ENCODE measurements at regions not wholly inside any gene's neighbourhood (a gene's known extent, or its start where the extent isn't known, plus 50 kb on each side); places are given as distances from the start of the nearest gene placed in this dataset.
"Not testable (repeated sequence)": the region's sequence is repeated elsewhere in the genome, so short reads cannot be mapped to it uniquely, and the experiment has no call there.

DNA sequence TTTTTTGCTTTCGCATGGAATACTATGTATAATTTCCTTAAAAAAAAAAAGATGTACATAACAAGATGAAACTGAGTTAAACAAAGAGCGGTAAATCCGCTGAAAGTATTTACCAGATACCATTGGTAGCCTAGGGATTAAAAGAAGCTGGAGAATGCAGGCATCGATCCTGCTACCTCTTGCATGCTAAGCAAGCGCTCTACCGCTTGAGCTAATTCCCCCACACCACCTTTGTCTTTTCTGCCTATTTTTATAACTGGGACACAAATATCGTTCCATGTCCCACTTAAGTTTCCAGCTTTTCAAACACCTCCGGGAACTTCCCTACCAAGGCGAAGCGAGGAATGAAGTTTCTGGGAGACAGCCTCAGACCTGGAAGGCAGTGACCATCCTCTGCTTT is 498.4 kb downstream of the PRIM2 start:
- DNase-seq; H3K4me1 Mint-ChIP-seq; H3K4me3 Mint-ChIP-seq; H3K36me3 Mint-ChIP-seq (ENCODE audit: low read depth); CTCF ChIA-PET; H3K27ac Mint-ChIP-seq; POLR2A ChIA-PET; H3K9me3 Mint-ChIP-seq: not testable (repeated sequence)
- H3K27me3 Mint-ChIP-seq = peaks cover 25% of the 10 kb centered on the region

DNA sequence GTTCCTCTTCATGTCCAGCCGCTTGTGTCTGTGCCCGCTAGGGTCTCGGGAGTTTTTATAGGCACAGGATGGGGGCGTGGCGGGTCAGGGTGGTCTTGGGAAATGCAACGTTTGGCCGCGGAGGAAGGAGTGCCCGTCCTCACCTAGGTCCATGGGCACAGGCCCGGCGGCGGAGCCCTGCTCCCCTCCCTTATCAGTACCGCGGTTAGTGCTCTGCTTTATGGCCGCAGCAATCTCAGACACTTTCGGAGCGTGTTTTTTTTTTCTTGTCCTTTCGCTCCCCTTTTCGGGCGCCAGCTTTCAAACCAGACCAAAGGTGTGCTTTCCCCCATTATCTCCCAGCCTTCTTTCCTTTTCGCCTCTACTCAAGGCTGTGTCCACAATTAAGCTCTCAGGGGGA is 503.9 kb downstream of the PRIM2 start:
- CTCF ChIA-PET; DNase-seq; H3K27ac Mint-ChIP-seq; H3K4me3 Mint-ChIP-seq; POLR2A ChIA-PET; H3K9me3 Mint-ChIP-seq; H3K36me3 Mint-ChIP-seq (ENCODE audit: low read depth); H3K4me1 Mint-ChIP-seq: not testable (repeated sequence)
- peaks cover 29% of the 10 kb centered on the region for H3K27me3 Mint-ChIP-seq

DNA sequence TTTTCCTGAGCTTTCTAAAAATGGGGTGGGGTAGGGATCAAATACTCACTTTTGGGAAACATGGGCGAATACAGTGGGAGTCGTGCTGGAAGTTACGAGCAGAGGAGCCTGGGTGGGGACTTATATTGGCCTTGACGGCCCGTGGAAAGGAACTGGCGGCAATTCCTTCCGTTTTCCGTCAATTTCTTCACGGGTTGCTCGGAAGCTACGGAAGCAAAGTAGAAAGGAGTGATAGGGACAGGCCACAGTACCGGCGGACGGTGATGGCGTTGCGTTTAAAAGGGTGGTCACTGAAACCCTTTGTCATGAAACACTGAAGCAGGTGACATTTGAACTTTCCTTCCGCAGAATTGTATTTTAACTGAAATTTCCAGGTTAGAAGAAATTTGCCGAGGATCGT is 505.0 kb downstream of the PRIM2 start:
- H3K27me3 Mint-ChIP-seq = peaks cover 22% of the 10 kb centered on the region
- POLR2A ChIA-PET; H3K36me3 Mint-ChIP-seq (ENCODE audit: low read depth); H3K4me3 Mint-ChIP-seq; CTCF ChIA-PET; H3K9me3 Mint-ChIP-seq; H3K4me1 Mint-ChIP-seq; DNase-seq: not testable (repeated sequence)
- peak overlapping the region; percentile 23 for H3K27ac Mint-ChIP-seq

DNA sequence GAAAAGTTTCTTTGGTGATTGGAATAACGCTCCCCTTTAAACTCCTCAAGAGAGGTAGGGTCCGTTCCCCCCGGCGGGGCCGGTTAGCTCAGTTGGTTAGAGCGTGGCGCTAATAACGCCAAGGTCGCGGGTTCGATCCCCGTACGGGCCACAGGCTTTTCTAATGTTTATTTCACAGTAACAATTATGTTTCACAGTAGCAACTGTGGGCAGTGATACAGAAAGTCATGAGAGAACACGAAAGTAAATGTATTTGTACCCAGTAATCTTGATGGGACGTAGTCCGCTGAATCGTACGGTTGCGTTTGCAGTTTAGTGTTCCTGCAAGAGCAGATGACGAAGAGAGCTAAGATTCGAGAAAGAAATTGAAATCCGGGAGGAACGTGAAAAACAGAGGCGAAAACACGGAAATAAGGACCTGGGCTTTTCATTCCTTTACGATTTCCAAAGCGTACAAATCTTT is 505.5 kb downstream of the PRIM2 start:
- no peak overlapping the region for H3K27ac Mint-ChIP-seq

DNA sequence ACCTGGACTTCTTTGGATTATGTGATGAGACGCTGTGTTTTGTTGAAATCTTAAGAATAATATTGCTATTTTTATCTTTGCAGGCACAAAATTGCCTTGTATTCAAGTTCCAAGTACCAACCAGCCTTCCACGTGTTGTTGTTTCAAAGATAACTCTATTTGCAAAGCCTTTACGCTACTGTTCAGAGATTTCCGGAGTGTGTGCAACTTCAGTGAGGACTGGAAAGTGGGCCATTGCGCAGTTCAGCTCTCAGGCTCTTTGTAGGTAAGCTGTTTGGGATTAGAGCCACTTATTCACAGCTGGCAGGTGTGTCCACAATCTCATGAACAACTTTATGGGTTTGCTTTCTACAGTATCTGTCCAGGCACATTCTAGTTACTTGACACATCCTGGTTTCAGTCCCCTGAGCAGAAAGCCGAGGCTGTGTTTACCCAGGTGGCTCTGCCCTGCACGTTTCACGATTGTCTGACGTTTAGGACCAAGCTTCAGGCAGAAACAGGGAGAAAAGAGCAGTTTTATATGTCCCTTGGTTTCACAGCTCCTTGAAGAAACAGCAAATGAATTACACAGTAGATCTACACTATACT is 520.3 kb downstream of the PRIM2 start:
- H3K4me3 Mint-ChIP-seq; H3K36me3 Mint-ChIP-seq (ENCODE audit: low read depth); CTCF ChIA-PET; POLR2A ChIA-PET; H3K4me1 Mint-ChIP-seq; H3K27ac Mint-ChIP-seq; DNase-seq; H3K9me3 Mint-ChIP-seq; H3K27me3 Mint-ChIP-seq: not testable (repeated sequence)

More for the DNA sequence above, 505.5 kb downstream of the PRIM2 start:
- H3K36me3 Mint-ChIP-seq (ENCODE audit: low read depth) = peaks cover 3% of the 10 kb centered on the region
- POLR2A ChIA-PET = no interaction called here
- H3K4me3 Mint-ChIP-seq = no peak overlapping the region
- CTCF ChIA-PET = no interaction called here
- DNase-seq = no peak
- H3K9me3 Mint-ChIP-seq = no peaks in the 10 kb centered on the region
- peaks cover 18% of the 10 kb centered on the region for H3K27me3 Mint-ChIP-seq
- no peaks in the 10 kb centered on the region for H3K4me1 Mint-ChIP-seq

DNA sequence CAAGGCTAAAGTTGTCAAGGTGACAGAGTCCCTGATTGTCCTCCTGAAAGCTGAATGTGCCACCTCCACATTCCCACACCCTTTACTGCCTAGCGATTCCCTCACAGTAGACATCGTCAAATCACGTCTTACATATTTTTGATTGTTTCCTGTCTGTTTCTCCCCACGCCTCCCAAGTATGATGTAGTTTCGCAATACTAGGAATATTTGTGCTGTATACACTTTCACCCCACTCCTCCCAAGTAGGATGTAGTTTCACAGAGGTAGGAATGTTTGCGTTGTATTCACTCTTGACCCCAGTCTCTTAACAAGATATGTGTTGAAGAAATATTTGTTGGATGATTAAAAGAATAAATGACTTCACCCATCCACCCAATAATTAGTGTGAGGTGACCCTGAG is 524.1 kb downstream of the PRIM2 start:
- DNase-seq; H3K9me3 Mint-ChIP-seq; H3K27ac Mint-ChIP-seq; POLR2A ChIA-PET; H3K36me3 Mint-ChIP-seq (ENCODE audit: low read depth); H3K4me3 Mint-ChIP-seq; H3K4me1 Mint-ChIP-seq; CTCF ChIA-PET; H3K27me3 Mint-ChIP-seq: not testable (repeated sequence)

DNA sequence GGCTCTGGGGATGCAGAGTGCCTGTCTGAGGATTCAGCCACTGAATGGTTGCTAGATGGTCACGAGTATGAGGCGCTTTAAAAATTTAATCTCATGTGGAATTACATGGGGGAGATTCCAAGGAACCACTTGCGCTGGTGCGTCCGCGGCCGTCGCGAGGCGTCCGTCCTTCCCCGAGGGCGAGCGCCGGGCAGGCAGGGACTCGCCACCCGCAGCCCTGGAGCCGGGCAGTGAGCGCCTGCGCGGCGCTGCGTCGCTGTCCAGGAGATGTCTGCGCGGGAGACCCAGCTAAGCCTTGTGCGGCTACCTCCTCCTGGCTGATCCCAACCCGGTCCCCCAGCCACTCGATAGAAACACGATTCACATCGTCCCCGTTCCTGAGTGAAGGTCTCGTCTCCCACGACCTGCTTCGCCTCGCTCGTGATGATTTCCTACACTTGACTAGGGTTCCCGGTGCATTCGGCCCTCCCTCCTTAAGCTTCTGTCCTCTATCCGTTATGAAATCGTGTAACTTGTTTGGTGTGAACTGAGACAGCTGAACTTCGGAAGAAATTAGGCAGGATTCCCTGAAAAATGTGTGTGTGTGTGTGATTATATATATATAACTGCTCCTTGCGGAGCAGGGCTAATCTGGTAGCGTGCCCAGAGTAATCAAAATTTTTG is 536.4 kb downstream of the PRIM2 start:
- H3K4me3 Mint-ChIP-seq; DNase-seq; CTCF ChIA-PET; H3K4me1 Mint-ChIP-seq; H3K27ac Mint-ChIP-seq; H3K9me3 Mint-ChIP-seq; H3K36me3 Mint-ChIP-seq (ENCODE audit: low read depth); POLR2A ChIA-PET: not testable (repeated sequence)
- H3K27me3 Mint-ChIP-seq = peaks cover 12% of the 10 kb centered on the region

DNA sequence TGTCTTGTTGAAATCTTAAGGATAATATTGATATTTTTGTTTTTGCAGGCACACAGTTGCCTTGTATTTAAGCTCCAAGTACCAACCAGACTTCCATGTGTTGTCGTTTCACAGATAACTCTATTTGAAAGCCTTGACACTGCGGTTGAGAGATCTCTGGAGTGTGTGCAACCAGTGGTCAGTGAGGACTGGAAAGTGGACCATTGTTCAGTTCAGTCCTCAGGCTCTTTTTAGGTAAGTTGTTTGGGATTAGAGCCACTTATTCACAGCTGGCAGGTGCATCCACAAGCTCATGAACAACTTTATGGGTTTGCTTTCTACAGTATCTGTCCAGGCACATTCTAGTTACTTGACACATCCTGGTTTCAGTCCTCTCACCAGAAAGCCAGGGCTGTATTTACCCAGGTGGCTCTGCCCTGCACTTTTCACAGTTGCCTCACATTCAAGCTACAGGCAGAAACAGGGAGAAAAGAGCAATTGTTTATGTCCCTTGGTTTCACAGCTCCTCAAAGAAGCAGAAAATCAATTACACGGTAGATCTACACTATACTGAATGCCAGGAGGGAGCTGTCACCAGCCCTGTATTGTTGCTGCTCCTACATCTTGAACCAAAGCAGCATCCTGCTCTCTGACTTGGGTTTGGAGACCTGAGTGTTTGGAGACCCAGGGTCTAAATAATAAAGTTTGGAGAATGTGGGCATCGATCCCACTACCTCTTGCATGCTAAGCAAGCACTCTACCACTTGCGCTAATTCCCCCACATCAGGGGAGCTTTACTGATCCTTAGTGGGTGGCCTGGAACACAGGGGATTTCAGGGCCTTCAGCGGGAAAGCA is 543.3 kb downstream of the PRIM2 start:
- CTCF ChIA-PET; H3K36me3 Mint-ChIP-seq (ENCODE audit: low read depth); H3K4me1 Mint-ChIP-seq; DNase-seq; POLR2A ChIA-PET; H3K9me3 Mint-ChIP-seq; H3K27ac Mint-ChIP-seq; H3K4me3 Mint-ChIP-seq; H3K27me3 Mint-ChIP-seq: not testable (repeated sequence)

DNA sequence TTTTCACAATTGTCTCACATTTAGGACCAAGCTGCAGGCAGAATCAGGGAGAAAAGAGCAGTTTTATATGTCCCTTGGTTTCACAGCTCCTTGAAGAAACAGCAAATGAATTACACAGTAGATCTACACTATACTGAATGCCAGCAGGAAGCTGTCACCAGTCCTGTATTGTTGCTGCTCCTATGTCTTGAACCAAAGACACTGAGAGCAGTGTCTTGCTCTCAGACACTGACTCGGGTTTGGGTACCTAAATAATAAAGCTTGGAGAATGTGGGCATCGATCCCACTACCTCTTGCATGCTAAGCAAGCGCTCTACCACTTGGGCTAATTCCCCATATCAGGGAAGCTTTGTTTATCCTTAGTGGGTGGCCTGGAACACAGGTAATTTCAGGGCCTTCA is 552.7 kb downstream of the PRIM2 start:
- H3K36me3 Mint-ChIP-seq (ENCODE audit: low read depth); H3K27ac Mint-ChIP-seq; CTCF ChIA-PET; POLR2A ChIA-PET; H3K4me1 Mint-ChIP-seq; DNase-seq; H3K27me3 Mint-ChIP-seq; H3K4me3 Mint-ChIP-seq; H3K9me3 Mint-ChIP-seq: not testable (repeated sequence)

DNA sequence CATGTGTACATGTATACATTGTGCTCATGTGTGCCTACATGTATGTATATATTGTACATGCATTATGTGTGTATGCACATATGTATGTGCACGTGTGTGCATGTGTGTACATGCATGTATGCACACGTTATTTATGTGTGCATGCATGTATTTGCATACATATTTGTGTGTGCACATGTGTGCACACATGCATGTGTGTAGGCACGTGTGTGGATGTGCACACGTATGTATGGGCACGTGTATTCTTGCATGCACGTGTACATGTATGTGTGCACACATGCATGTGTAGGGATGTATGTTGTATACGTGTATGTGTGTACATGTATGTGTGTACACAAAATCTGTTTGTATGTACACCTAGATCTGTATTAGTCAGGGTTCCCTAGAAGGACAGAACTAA is 556.0 kb downstream of the PRIM2 start:
- H3K4me1 Mint-ChIP-seq; H3K27me3 Mint-ChIP-seq; H3K27ac Mint-ChIP-seq; CTCF ChIA-PET; DNase-seq; H3K4me3 Mint-ChIP-seq; H3K36me3 Mint-ChIP-seq (ENCODE audit: low read depth); H3K9me3 Mint-ChIP-seq; POLR2A ChIA-PET: not testable (repeated sequence)

DNA sequence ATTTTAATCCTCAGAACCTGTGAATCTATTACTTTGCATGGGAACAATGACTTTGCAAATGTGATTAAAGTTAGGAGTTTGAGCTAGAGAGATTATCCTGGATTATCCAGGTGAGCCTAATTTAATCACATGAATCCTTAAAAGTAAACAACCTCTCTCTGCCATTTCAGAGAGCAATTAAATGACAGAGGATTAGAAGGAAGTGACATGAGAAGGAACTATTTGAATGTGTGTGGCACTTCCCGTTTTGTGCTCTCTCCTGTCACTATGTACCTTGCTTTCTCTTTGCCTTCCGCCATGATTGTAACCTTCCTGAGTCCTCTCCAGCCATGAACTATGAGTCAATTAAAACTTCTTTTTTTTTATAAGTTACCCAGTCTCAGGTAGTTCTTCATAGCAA is 559.2 kb downstream of the PRIM2 start:
- H3K27ac Mint-ChIP-seq = not testable (repeated sequence)

DNA sequence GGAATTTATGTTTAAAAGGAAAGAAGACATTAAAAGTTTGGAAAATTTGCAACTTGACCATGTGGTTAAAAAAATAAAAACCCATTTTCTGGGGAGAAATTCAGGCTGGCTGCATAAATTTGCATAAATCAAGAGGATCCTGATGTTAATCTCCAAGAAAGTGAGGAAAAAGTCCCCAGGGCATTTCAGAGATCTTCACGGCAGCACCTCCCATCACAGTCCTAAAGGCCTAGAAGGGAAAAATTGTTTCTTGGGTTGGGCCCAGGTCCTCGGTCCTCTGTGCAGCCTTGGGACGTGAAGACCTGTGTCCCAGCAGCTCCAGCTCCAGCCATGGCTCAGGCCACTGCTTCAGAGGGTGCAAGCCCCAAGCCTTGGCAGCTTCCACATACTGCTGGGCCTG is 560.3 kb downstream of the PRIM2 start:
- POLR2A ChIA-PET; DNase-seq; H3K27me3 Mint-ChIP-seq; CTCF ChIA-PET; H3K4me1 Mint-ChIP-seq; H3K9me3 Mint-ChIP-seq; H3K36me3 Mint-ChIP-seq (ENCODE audit: low read depth); H3K4me3 Mint-ChIP-seq; H3K27ac Mint-ChIP-seq: not testable (repeated sequence)

More for the DNA sequence above, 559.2 kb downstream of the PRIM2 start:
- CTCF ChIA-PET; H3K27me3 Mint-ChIP-seq; POLR2A ChIA-PET; H3K9me3 Mint-ChIP-seq; DNase-seq; H3K4me3 Mint-ChIP-seq; H3K4me1 Mint-ChIP-seq; H3K36me3 Mint-ChIP-seq (ENCODE audit: low read depth): not testable (repeated sequence)

DNA sequence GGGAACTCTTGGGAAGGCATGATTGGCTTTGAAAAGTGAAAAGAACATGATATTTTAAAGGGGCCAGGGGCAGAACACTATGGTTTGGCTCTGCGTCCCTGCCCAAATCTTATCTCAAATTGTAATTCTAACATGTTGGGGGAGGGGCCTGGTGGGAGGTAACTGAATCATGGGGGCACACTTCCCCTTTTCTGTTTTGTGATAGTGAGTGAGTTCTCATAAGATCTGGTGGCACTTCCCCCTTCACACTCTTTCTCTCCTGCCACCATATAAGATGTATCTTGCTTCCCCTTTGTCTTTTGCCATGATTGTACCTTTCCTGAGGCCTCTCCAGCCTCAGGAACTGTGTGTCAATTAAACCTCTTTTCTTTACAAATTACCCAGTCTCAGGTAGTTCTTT is 561.4 kb downstream of the PRIM2 start:
- DNase-seq; H3K27me3 Mint-ChIP-seq; POLR2A ChIA-PET; CTCF ChIA-PET; H3K9me3 Mint-ChIP-seq; H3K4me3 Mint-ChIP-seq; H3K4me1 Mint-ChIP-seq; H3K36me3 Mint-ChIP-seq (ENCODE audit: low read depth); H3K27ac Mint-ChIP-seq: not testable (repeated sequence)

DNA sequence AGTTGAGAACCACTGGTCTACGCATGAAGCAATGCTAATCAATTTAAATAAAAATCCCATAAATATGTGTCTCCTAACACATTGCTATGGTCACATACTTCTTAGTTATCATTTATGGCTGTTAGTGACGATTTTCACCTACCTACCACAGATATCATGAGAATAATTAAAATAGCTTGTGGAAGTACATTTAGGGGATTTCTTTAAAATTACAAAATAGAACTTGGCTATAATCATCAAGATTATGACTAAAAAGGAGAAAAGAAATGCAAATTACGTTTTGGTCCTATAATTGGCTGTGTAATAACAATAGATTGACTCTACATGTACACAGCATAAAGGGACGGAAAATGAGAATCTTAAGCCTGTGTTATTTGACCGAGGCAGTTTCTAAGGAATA is 581.4 kb downstream of the PRIM2 start:
- H3K9me3 Mint-ChIP-seq; CTCF ChIA-PET; DNase-seq; H3K27me3 Mint-ChIP-seq; H3K4me3 Mint-ChIP-seq; H3K27ac Mint-ChIP-seq; POLR2A ChIA-PET; H3K36me3 Mint-ChIP-seq (ENCODE audit: low read depth); H3K4me1 Mint-ChIP-seq: not testable (repeated sequence)

Measured in activated CD4-positive, alpha-beta memory T cell treated with anti-CD3 and anti-CD28 coated beads, Interleukin-2, amount 10 ng/mL, durations not matched to agents 7 days and 5 days (primary cell).